HG02981 (cell line): ENCODE measurements at regions not wholly inside any gene's neighbourhood (a gene's known extent, or its start where the extent isn't known, plus 50 kb on each side); places are given as distances from the start of the nearest gene placed in this dataset.

Experiments used
- ATAC-seq: cut with Tn5 transposase; IDR thresholded peaks from one replicate; pipeline ENCODE4 v1.9.1; 2021; ENCODE audit warnings: mild to moderate bottlenecking, moderate library complexity; ENCODE audit not compliant: unreplicated experiment

GRCh38 chr10:44244745-44245600, 139.9 kb downstream of the CXCL12 start:
- ATAC-seq = no peak

GRCh38 chr10:44243851-44244510, 140.9 kb downstream of the CXCL12 start:
- ATAC-seq = no peak

- no peak for ATAC-seq
Measured at GRCh38 chr10:44242826-44243225, 142.1 kb downstream of the CXCL12 start.

- no peak for ATAC-seq
Measured at GRCh38 chr10:44242091-44242490, 142.8 kb downstream of the CXCL12 start.

- ATAC-seq = no peak
Measured at GRCh38 chr10:44240584-44241205, 144.2 kb downstream of the CXCL12 start.

GRCh38 chr10:44238212-44238611, 146.7 kb downstream of the CXCL12 start:
- ATAC-seq = no peak

GRCh38 chr10:44237364-44238049, 147.4 kb downstream of the CXCL12 start:
- ATAC-seq = no peak

- no peak for ATAC-seq
Measured at GRCh38 chr10:44235363-44235762, 149.5 kb downstream of the CXCL12 start.

- ATAC-seq = no peak
Measured at GRCh38 chr10:44234483-44234875, 150.4 kb downstream of the CXCL12 start.

GRCh38 chr10:44233561-44234482, 151.1 kb downstream of the CXCL12 start:
- no peak for ATAC-seq

- no peak for ATAC-seq
Measured at GRCh38 chr10:44217274-44217820, 167.6 kb downstream of the CXCL12 start.

GRCh38 chr10:44216073-44216472, 168.8 kb downstream of the CXCL12 start:
- no peak for ATAC-seq

GRCh38 chr10:44209811-44210210, 175.1 kb downstream of the CXCL12 start:
- ATAC-seq = no peak

- no peak for ATAC-seq
Measured at GRCh38 chr10:44207160-44207559, 177.7 kb downstream of the CXCL12 start.

- no peak for ATAC-seq
Measured at GRCh38 chr10:44206127-44206818, 178.6 kb downstream of the CXCL12 start.

GRCh38 chr10:44205067-44205466, 179.8 kb downstream of the CXCL12 start:
- ATAC-seq = no peak

GRCh38 chr10:44203535-44203934, 181.4 kb downstream of the CXCL12 start:
- ATAC-seq = no peak

- ATAC-seq = no peak
Measured at GRCh38 chr10:44202952-44203351, 181.9 kb downstream of the CXCL12 start.

GRCh38 chr10:44201656-44202055, 183.2 kb downstream of the CXCL12 start:
- ATAC-seq = no peak
